ENCODE measurements at regions not wholly inside any gene's neighbourhood (a gene's known extent, or its start where the extent isn't known, plus 50 kb on each side); places are given as distances from the start of the nearest gene placed in this dataset.
"Not testable (repeated sequence)": the region's sequence is repeated elsewhere in the genome, so short reads cannot be mapped to it uniquely, and the experiment has no call there.

GRCh38 chr14:56063131-56063530 is 55.1 kb upstream of the PELI2 start:
- Histone ChIP-seq H3K27me3 (no peaks in the 10 kb centered on the region), H3K4me1 (no peaks in the 10 kb centered on the region), H3K36me3 (no peaks in the 10 kb centered on the region), H3K9me3 (no peaks in the 10 kb centered on the region), H3K4me3 (no peak overlapping the region), H3K27ac (no peak overlapping the region)
- intact Hi-C loops (cut with DNase I; ENCODE audit: low total_unique reads): no loop called here
- no peak for TF ChIP-seq CTCF (IDR thresholded peaks at IDR 0.05)
- no peak for DNase-seq

- TF ChIP-seq CTCF (IDR thresholded peaks at IDR 0.05): no peak
- Histone ChIP-seq H3K27me3 (no peaks in the 10 kb centered on the region), H3K4me3 (no peak overlapping the region), H3K27ac (no peak overlapping the region), H3K9me3 (no peaks in the 10 kb centered on the region), H3K36me3 (no peaks in the 10 kb centered on the region), H3K4me1 (no peaks in the 10 kb centered on the region)
- intact Hi-C loops (cut with DNase I; ENCODE audit: low total_unique reads): no loop called here
- DNase-seq: no peak
These were observed 53.7 kb upstream of the PELI2 start for GRCh38 chr14:56064513-56064912.

GRCh38 chr14:56065199-56065598 is 53.0 kb upstream of the PELI2 start:
- DNase-seq; H3K9me3 ChIP-seq; H3K4me1 ChIP-seq; H3K4me3 ChIP-seq; H3K27ac ChIP-seq; H3K27me3 ChIP-seq; intact Hi-C loops (cut with DNase I; ENCODE audit: low total_unique reads); H3K36me3 ChIP-seq: not testable (repeated sequence)

GRCh38 chr14:56065621-56066290 is 52.5 kb upstream of the PELI2 start:
- H3K4me3 ChIP-seq: no peak overlapping the region
- no peaks in the 10 kb centered on the region for H3K36me3 ChIP-seq
- H3K9me3 ChIP-seq: no peaks in the 10 kb centered on the region
- H3K27ac ChIP-seq: no peak overlapping the region
- H3K27me3 ChIP-seq: no peaks in the 10 kb centered on the region
- H3K4me1 ChIP-seq: no peaks in the 10 kb centered on the region
- intact Hi-C loops (cut with DNase I; ENCODE audit: low total_unique reads): no loop called here
- DNase-seq: no peak
- no peak for TF ChIP-seq CTCF (IDR thresholded peaks at IDR 0.05)

All from tibial artery (tissue), 4 donors.